ENCODE measurements at regions not wholly inside any gene's neighbourhood (a gene's known extent, or its start where the extent isn't known, plus 50 kb on each side); places are given as distances from the start of the nearest gene placed in this dataset.

DNA sequence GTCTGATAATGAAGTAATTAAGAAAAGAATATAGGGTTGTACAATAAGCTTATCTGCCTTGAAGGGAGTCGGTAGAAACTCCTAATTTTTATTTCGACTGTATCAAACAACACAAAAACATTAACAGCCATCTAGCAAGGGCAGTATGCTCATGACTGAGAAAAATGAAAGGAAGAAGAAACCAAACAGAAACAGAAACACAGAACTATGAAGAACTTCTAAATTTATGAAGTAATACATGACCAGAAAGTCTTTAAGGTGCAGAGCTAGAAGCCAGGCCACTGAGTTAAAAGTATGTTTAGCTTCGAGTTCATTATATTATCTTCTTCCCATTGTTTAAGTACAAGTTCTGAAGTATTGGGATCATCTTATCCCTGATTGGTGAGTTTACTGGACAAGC lies 367.3 kb upstream of the C9orf72 start:
- ATAC-seq (no peak), DNase-seq (ENCODE audit: low read depth, low spot score) (no peak)
- in situ Hi-C loops (cut with HindIII; ENCODE audit: low pct_unique_long_range_greater_than_20kb, low sequenced_read_pairs): no loop called here
- Histone ChIP-seq H3K27me3 (ENCODE audit: control insufficient read depth, insufficient read depth, low read length) (no peaks in the 10 kb centered on the region), H3K4me1 (ENCODE audit: control insufficient read depth, insufficient read depth, low read length) (no peaks in the 10 kb centered on the region), H3K27ac (ENCODE audit: low read length) (no peak overlapping the region), H3K4me3 (ENCODE audit: low read depth in 2 of 2, low read length in 2 of 2) (no peak overlapping the region), H3K9me3 (ENCODE audit: control insufficient read depth, insufficient read depth, low read depth, low read length) (no peaks in the 10 kb centered on the region), H3K36me3 (ENCODE audit: control insufficient read depth, insufficient read depth, low read length) (no peaks in the 10 kb centered on the region)
- TF ChIP-seq, protein P1, sequence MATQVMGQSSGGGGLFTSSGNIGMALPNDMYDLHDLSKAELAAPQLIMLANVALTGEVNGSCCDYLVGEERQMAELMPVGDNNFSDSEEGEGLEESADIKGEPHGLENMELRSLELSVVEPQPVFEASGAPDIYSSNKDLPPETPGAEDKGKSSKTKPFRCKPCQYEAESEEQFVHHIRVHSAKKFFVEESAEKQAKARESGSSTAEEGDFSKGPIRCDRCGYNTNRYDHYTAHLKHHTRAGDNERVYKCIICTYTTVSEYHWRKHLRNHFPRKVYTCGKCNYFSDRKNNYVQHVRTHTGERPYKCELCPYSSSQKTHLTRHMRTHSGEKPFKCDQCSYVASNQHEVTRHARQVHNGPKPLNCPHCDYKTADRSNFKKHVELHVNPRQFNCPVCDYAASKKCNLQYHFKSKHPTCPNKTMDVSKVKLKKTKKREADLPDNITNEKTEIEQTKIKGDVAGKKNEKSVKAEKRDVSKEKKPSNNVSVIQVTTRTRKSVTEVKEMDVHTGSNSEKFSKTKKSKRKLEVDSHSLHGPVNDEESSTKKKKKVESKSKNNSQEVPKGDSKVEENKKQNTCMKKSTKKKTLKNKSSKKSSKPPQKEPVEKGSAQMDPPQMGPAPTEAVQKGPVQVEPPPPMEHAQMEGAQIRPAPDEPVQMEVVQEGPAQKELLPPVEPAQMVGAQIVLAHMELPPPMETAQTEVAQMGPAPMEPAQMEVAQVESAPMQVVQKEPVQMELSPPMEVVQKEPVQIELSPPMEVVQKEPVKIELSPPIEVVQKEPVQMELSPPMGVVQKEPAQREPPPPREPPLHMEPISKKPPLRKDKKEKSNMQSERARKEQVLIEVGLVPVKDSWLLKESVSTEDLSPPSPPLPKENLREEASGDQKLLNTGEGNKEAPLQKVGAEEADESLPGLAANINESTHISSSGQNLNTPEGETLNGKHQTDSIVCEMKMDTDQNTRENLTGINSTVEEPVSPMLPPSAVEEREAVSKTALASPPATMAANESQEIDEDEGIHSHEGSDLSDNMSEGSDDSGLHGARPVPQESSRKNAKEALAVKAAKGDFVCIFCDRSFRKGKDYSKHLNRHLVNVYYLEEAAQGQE (IDR thresholded peaks at IDR 0.05; ENCODE audit: insufficient read depth in 1 of 2, low read depth in 2 of 2, low read length in 1 of 2): no peak
- TF ChIP-seq, protein P2, sequence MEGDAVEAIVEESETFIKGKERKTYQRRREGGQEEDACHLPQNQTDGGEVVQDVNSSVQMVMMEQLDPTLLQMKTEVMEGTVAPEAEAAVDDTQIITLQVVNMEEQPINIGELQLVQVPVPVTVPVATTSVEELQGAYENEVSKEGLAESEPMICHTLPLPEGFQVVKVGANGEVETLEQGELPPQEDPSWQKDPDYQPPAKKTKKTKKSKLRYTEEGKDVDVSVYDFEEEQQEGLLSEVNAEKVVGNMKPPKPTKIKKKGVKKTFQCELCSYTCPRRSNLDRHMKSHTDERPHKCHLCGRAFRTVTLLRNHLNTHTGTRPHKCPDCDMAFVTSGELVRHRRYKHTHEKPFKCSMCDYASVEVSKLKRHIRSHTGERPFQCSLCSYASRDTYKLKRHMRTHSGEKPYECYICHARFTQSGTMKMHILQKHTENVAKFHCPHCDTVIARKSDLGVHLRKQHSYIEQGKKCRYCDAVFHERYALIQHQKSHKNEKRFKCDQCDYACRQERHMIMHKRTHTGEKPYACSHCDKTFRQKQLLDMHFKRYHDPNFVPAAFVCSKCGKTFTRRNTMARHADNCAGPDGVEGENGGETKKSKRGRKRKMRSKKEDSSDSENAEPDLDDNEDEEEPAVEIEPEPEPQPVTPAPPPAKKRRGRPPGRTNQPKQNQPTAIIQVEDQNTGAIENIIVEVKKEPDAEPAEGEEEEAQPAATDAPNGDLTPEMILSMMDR (IDR thresholded peaks at IDR 0.05): no peak
- no peak for TF ChIP-seq SIN3A (IDR thresholded peaks at IDR 0.05; ENCODE audit: borderline replicate concordance, insufficient read depth, low read depth, low read length)
- TF ChIP-seq POLR2AphosphoS5 (IDR thresholded peaks at IDR 0.05; ENCODE audit: low read depth, low read length): no peak
- no peak for TF ChIP-seq TCF7L2 (IDR thresholded peaks at IDR 0.05; ENCODE audit: low read depth, low read length)
- intact Hi-C loops (cut with micrococcal nuclease; ENCODE audit: unreplicated experiment): no loop called here
- ChIA-PET CTCF (no interaction called here), POLR2A (no interaction called here)
- no TSS peak for BruUV-seq (replicated peaks)

DNA sequence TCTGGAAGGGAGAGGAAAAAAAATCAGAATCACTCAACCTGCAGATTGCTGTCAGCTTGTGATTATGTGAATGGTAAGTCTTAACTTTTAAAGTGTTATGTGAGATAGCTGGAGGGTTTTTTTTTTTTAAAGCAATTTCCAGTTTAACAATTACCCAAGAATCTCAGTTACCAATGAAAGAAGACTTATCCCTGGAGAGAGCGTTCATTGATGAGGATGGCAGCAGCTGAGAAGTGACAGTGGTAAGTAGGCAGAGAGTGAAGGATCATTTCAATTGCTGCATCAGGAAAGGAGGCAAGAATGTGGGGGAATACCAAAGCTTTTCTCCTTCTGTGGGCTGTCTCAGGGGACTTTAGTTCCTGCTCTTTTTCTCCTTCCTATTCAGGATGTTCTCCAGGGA lies 370.2 kb upstream of the C9orf72 start:
- TF ChIP-seq SIN3A (IDR thresholded peaks at IDR 0.05; ENCODE audit: borderline replicate concordance, insufficient read depth, low read depth, low read length): no peak
- TF ChIP-seq, protein P1 (IDR thresholded peaks at IDR 0.05; ENCODE audit: insufficient read depth in 1 of 2, low read depth in 2 of 2, low read length in 1 of 2): no peak
- TF ChIP-seq TCF7L2 (IDR thresholded peaks at IDR 0.05; ENCODE audit: low read depth, low read length): no peak
- TF ChIP-seq, protein P2 (IDR thresholded peaks at IDR 0.05): no peak
- ChIA-PET CTCF (no interaction called here), POLR2A (no interaction called here)
- intact Hi-C loops (cut with micrococcal nuclease; ENCODE audit: unreplicated experiment) (no loop called here), in situ Hi-C loops (cut with HindIII; ENCODE audit: low pct_unique_long_range_greater_than_20kb, low sequenced_read_pairs) (no loop called here)
- no TSS peak for BruUV-seq (replicated peaks)
- no peaks in the 10 kb centered on the region for H3K4me1 ChIP-seq (ENCODE audit: control insufficient read depth, insufficient read depth, low read length)
- DNase-seq (ENCODE audit: low read depth, low spot score) (no peak), ATAC-seq (no peak)
- no peaks in the 10 kb centered on the region for H3K9me3 ChIP-seq (ENCODE audit: control insufficient read depth, insufficient read depth, low read depth, low read length)
- H3K27ac ChIP-seq (ENCODE audit: low read length): no peak overlapping the region
- no peaks in the 10 kb centered on the region for H3K36me3 ChIP-seq (ENCODE audit: control insufficient read depth, insufficient read depth, low read length)
- H3K27me3 ChIP-seq (ENCODE audit: control insufficient read depth, insufficient read depth, low read length): no peaks in the 10 kb centered on the region
- no peak overlapping the region for H3K4me3 ChIP-seq (ENCODE audit: low read depth in 2 of 2, low read length in 2 of 2)
